ENCODE measurements at regions not wholly inside any gene's neighbourhood (a gene's known extent, or its start where the extent isn't known, plus 50 kb on each side); places are given as distances from the start of the nearest gene placed in this dataset.

DNA sequence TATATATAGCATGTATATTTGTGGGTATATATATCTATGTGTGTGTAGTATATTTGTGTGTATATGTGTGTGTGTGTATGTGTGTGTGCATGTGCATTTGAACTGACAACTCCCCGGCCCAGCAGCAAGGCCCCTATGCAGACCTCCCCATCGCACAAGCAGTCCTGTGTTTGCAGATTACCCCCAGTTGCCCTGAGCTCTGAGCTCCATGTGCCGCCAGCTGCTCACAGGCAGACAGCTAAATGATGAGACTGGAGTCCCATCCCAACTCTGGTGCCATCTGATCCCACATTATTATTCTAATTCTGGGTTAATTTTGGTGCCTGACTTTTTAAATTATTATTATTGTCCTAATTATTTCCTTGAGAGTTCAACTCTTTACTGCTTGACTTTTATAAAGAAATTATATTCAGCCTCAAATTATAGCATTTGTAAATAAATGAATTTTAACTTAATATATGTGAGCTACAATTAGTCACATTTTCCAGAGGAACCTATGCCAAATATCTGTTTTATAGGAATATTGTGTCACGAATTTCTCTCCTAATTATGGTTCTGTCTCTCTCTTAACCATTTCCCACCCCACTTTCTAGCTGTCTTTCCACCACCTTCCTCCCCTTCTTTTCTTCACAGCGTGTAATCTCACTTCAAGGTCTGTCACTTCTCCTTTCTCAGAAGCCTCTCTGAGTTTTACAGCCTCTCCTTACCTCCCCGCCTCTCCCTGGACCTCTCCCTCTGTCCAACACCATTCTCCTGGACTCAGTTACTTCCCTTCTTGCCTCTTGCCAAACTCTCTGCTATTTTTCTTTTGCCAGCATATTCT is 90.6 kb upstream of the SYNDIG1 start:
- DNase-seq (ENCODE audit: low read depth in 1 of 2, low spot score in 1 of 2), result no peak

DNA sequence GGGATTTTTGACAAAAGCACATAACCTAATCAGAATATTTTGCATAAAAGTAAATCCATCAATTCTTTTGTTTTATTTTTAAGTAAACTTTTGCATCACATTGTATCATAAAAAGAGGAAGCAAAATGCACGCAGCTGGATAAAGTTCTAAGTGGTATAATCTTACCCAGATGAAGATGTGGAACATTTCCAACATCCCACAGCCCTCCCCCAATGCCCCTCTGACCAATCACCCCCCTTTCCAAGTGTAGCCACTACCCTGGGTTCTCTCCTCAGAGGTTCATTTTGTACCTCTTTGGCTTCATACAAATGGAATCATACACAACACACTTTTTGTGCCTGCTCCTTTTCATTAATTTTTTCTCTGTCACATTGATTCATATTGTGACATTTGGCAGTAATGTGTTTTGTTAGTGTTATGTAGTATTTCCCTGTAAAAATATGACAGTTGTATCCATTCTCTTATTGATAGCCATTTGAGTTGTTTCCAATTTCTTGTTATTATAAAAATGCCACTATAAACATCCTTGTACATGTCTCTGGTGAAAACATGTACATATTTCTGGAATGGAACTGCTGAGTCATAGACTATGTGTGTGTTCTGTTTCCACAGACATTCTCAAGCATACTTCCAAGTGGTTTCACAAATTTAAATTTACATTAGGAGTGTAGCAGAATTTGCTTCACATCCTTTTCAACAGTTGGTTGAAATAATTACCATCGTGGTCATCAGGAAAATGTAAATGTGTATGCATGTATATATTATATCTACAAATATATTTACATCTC is 92.9 kb upstream of the SYNDIG1 start:
- no peak for DNase-seq (ENCODE audit: low read depth in 1 of 2, low spot score in 1 of 2)

DNA sequence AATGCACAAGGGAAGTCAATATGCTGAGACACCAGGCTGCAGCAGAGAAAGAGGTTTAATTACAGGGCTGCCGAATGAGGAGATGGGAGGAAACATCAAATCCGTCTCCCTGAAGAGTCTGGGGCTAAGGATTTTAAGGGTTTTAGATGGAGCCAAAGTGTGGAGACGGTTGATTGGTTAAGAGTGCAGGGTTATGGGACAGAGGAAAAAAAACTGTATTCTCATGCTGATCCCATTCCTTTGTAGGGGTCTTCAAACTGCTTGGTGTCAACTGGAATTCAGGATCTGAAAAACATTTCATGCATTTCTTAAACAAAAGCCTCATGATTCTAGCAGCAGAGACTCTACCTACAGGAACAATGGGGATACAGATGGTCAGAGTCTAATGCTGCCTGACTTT is 96.1 kb upstream of the SYNDIG1 start:
- no peak for DNase-seq (ENCODE audit: low read depth in 1 of 2, low spot score in 1 of 2)

DNA sequence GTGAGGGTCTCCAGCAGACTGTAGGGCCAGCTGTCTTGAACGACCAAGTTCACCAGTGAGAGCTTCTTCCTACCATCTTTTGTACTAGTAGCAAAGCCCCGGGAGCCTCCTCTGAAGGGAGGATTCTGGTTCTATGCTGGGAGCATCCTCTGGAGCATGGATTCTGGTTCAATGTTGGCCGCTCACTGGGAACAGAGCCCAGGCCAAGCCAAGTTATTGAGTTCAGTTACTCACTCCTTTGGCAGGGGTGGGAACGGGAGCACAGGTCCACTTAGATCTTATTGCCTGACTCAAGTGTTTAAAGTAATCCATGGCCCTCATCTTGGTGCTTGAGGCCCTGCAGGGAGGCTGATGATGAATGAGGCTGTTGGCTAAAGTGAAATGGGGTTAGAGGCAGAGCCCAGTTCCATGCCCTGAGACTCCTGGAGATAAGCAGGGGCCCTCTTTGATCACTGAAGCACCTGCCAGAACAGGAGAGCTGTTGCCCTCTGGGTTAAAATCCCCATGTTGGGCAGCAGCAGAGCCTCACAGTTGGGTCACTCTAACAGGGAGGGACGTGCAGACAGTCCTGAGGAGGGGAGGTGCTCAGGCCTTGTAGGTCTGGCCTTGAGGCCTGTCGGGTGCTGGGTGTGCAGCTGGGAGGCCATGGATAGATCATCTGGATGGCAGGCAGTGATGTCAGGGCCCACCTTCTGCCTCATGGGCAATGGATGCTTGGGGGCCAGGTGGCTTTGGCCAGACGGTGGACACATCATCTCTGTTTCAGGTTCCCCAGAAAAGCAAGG is 98.3 kb upstream of the SYNDIG1 start:
- DNase-seq (ENCODE audit: low read depth in 1 of 2, low spot score in 1 of 2), result no peak

DNA sequence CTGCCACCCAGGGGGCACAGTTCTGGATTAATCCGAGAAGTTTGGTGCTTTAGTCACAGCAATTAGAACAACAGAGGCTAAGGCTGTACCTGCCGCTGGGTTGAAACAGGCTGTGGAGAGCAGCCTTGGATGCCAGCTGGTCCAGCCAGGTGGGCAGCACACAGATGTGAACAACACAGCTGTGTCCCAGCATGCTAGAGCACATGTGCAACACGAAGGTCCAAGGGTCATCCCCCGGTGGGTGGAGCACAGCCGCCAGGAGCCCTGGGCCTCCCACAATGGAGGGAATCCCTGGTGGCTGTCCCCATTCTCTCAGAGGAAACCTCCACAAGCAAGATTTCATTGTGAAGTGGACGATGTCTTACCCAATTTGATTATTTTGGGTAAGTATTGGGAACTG is 99.2 kb upstream of the SYNDIG1 start:
- DNase-seq (ENCODE audit: low read depth in 1 of 2, low spot score in 1 of 2), result no peak

DNA sequence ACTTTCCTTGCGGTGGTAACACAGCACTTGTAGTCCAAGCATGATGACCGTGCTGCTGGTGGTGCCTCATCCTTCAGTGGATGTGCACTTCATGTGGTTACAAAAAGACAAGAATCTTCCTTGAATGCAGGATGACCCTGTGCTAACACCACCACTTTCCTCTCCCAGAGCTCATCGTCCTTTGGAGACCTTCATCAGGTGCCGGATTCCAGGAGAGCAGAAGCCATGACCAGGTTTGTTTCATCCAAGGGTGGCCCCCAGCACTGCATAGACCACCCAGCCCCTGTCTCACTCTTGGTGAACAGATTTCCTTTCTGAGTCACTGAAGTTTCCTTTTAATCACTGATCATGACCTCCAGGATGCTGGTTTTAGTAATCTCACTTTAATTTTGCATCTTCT is 101.2 kb upstream of the SYNDIG1 start:
- DNase-seq (ENCODE audit: low read depth in 1 of 2, low spot score in 1 of 2), result no peak

DNA sequence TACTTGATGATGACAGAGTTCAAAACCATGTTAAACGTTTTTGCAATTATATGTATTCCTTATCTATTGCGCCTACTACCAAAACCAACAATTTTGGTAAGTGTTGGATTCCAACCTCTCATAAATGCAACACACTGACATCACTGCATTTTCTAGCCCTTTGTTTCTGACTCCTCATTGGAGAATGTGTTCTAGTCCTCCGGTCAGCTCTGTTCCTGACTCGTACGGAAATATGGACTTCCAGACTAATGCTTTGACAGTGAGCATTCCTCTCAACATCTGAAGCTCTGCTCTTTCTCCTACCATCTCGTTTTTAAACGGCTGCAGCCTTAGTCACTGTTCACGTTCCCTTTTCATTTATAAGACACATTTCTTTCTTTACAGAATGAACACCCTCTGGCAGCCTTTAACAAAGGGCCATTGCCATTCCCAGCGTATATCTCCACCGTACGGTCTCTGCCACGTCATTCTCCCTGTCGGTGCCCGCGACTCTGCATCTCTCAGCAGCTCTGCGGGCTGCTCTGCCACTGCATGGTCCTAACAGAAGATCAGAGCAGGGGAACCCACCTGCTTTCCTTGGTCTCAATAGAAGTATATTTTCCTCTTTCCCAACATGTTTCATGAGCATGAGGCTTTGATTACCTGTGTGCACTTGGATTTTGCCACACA is 103.0 kb upstream of the SYNDIG1 start:
- no peak for DNase-seq (ENCODE audit: low read depth in 1 of 2, low spot score in 1 of 2)

DNA sequence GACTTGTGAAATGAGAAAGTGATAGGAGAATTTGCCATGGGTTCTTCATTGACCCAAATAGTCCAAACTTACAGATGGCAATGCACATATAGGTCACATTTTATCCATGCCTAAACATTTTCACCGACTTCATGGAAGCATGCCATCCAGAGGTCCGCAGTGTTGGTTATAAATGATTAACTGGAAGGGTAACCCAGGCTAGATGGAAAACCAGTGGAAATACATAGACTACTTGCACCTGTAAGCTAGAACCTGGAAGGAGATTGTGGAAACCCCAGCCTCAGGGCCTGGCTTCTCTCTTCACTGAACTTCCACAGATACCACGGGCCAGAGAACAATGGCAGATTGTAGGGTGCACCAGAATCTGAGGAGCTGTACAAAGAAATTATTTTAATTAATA is 103.8 kb upstream of the SYNDIG1 start:
- no peak for DNase-seq (ENCODE audit: low read depth in 1 of 2, low spot score in 1 of 2)

DNA sequence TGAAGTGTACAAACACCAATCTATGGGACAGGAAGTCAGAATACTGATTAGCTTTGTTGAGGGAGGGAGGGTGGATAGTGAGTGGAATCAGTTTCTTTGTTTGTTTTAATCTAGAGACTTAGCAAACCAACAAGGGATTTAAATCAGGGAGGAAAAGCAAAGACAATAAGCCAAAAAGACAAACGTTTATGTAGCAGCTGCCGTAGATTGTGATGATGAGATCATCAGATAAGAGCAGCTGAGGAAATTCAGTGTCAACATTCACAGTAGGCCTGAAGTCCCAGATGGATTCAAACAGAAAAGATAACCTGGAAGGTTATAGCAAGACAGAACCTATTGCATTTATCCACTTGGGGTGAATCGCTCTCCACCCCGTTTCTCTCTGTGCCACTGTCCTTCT is 104.9 kb upstream of the SYNDIG1 start:
- DNase-seq (ENCODE audit: low read depth in 1 of 2, low spot score in 1 of 2), result no peak

DNA sequence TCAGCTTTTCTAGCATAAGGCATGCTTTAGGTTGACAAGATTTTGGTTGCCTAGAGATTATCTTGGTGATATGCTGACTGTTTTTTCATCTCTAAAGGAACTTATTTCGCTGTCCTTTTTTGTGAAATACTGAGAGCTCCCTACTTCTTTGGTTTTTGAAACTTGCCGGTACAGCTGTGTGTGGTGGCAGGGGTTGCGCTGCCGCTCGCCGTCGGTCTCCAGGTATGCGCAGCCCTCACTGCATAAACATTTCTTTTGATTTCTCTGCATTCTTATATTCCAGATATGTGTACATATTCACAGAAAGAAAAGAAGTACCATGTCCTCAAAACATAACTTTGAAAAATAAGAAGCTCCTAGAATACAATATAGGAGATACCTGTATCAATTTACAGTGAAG is 106.4 kb upstream of the SYNDIG1 start:
- DNase-seq (ENCODE audit: low read depth in 1 of 2, low spot score in 1 of 2), result no peak

DNA sequence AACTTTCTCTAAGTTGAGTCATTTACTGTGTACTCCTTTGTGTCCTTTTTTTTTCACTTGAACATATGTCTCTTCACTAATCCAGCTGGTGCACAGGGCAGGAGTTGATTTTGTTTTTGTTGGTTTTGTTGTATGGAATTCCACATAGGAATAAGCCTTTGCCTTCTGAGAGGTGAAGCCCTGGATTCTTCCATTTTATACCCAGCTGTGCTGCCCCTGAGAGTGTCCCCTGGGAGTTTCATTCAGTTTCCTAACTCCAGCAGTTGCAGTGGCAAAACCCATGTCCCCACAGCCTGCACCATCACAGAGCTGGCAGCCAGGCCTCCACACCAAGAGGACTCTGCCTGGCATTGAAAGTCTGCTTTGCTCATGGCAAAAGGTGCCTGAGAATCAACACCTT is 107.3 kb upstream of the SYNDIG1 start:
- no peak for DNase-seq (ENCODE audit: low read depth in 1 of 2, low spot score in 1 of 2)

DNA sequence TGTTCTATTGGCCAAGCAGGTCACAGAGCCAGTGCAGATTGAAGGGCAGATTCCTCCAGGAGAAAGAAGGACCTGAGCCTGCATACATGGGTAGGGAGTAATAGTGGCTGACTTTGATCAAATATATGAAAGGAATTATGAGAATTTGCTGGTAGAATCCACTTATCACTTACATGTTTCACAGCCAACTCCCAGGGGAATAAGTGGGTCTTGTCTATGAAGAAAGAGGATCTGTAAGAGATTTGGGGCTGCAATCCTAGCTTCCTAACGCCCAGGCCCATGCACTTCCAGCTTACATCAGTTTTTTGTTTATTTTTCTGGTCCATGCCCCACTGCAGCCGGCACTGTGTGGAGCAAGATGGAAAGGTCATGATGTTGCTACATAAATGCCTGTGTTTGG is 107.9 kb upstream of the SYNDIG1 start:
- no peak for DNase-seq (ENCODE audit: low read depth in 1 of 2, low spot score in 1 of 2)

DNA sequence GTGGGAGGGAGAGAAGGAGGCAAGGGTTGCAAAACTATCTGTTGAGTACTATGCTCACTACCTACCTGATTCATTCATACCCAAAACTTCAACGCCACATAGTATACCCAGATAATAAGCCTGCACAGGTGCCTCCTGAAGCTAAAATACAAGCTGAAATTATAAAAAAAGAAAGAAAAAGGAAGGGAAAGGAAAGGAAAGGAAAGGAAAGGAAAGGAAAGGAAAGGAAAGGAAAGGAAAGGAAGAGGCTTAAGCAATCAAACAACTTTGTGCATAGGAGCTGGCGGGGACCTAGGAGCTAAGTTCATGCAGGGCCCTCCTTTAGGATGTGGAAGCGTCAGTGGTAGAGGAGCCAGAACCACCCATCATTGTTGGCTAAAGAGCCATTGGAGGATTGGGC is 108.9 kb upstream of the SYNDIG1 start:
- DNase-seq (ENCODE audit: low read depth in 1 of 2, low spot score in 1 of 2), result no peak

DNA sequence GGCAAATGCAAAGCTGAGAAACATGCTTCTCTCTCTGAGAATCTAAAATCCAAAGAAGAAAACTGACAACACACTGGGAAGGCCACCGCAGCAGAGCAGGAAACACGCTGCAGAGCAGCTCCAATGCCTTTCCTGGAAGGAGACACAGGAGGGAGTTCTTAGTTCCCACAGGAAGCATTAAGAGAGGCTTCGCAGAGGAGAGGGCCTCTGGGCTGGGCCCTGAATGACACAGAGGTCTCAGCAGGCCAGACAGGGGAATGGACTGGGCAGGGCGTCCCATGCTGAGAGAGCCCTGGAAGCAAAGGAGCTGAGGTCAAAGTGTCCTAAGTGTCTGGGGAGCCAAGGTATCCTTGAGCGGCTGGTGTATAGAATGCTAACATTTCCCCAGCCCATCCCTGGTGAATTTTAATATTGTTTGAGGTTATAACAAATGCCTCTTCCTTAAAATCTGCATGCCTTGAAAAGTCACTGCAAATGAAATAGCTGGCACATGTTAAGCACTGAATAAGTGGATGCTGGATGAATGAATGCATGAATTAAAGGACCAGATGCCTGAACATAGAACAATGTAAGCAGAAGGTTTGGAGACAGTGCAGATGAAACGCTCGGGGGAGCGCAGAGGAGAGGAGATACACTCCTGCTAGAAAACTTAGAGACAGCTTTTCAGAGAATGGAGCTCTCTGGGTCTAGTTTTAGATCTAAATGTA is 110.0 kb upstream of the SYNDIG1 start:
- no peak for DNase-seq (ENCODE audit: low read depth in 1 of 2, low spot score in 1 of 2)

DNA sequence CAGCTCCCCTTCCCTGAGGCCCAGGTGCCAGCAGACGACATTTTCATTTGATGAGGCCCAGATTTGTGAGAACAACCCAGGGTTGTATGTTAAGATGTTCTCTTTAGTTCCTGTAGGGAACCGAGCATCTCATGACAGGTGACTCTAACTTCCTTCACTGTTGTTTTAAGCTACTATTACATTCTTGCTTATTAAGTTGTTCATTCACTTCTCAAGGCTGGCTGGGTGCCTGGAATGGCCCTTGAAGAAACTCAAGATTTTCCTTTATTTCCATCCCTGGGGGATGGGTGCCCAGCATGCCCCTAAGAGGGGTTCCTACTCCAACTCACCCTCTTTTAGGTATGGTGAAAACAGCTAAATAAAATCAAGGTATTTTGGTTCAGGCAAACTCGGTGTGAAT is 111.5 kb upstream of the SYNDIG1 start:
- DNase-seq (ENCODE audit: low read depth in 1 of 2, low spot score in 1 of 2), result no peak

DNA sequence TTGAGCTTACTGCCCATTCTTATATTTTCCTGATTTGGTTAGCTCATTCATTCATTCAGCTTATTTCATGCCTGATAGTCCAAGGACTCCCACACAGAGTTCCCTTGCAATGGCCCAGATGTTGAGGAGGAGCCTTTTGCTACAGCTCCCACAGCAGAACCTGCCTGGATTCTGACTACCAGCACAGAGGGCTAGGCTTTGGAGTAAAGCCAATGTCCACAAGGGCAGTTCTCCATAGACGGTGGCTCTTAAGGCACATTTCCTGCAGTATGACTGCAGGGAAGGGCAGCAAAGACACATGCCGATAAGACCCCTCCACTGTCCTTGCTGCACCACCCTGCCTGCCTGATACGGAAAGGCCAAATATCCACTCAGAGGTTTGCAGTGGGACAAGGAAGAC is 112.3 kb upstream of the SYNDIG1 start:
- DNase-seq (ENCODE audit: low read depth in 1 of 2, low spot score in 1 of 2), result no peak

DNA sequence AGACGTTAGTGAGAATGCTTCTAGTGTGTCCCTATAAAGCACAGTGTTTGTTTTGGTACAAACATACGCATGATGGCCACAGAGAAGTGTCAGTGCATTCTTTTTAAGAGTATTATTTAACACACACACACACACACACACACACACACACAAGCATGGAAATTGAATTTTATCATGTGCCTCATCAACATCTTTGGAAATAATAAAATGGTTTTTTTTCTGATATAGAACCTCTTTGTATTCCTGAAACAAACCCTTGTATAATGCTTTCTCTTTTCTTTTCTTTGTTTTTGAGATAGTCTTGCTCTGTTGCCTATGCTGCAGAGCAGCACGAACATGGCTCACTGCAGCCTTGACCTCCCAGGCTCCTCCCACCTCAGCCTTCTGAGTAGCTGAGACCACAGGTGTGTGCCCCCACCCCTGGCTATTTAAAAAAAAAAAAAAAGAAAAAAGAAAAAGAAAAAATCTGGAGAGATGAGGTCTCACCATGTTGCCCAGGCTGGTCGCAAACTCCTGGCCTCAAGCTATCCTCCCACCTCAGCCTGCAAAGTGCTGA is 116.2 kb upstream of the SYNDIG1 start:
- no peak for DNase-seq (ENCODE audit: low read depth in 1 of 2, low spot score in 1 of 2)

DNA sequence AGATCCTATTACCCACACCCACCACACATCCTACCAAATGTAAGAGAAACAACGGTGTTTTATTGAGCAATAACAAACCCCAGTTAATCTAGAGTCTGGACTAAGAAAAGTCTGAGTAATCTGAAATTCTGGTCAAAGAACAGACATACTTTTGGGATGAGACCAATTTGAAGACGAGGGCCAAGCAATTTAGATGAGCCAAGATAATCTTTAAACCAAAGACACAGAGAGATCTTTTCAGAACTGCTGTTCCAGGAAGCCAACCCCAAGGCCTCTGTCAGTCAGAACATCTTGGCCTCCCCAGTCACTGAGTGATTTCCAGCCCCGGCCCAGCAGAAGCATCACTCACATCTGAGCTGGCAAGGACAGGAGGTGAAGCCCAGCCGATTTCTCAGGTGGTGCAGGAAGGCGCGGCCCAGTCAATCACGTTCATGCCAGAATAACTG is 118.5 kb upstream of the SYNDIG1 start:
- no peak for DNase-seq (ENCODE audit: low read depth in 1 of 2, low spot score in 1 of 2)

DNA sequence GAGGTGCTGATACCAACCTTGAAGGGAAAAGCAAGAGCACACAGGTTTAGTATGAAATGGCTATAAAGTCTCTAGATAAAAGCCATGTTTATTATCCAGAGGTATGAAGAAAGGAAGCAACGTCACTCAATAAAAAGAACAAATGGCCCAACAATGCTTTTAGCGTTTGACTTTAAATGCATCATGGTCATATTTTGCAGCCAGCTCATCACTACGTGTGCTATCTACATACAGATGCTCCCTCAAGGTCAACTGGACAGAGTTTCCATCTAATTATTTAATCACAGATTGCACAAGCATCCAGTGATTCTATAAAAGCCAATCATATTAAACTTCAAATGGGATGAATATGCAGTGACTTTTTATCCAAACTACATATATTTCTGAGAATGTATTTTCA is 127.6 kb upstream of the SYNDIG1 start:
- DNase-seq (ENCODE audit: low read depth in 1 of 2, low spot score in 1 of 2), result no peak

DNA sequence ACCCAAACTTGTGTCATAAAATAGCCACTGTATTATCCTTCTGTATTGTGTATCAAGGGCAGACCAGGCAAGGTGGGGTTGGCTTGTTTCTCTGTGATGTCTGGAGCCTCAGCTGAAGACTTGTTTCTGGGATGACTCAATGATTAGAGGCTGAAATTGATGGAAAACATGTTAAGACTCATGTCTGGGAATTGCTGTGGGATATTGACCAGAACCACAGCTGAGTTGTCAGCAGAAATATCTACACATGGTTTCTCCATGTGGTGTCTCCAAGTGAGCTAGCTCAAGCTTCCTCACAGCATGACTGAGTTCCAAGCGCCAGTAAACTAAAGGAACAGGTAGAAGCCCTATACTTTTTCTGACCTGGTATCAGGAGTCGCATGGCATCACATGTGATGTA is 128.5 kb upstream of the SYNDIG1 start:
- no peak for DNase-seq (ENCODE audit: low read depth in 1 of 2, low spot score in 1 of 2)

All from activated CD4-positive, alpha-beta T cell treated with anti-CD3 and anti-CD28 coated beads, Interleukin-2, amount 50 U/mL, for 24 hours (primary cell).